PC-3 (cell line): ENCODE measurements at regions not wholly inside any gene's neighbourhood (a gene's known extent, or its start where the extent isn't known, plus 50 kb on each side); places are given as distances from the start of the nearest gene placed in this dataset.

ENCODE experiments used
- CTCF ChIP-seq: fragments of 300-600 bp; sonication (generic); conservative IDR thresholded peaks from 2 replicates; pipeline ENCODE4 v1.5.1; 2017; ENCODE audit warnings: antibody characterized with exemption, low read depth, mild to moderate bottlenecking, low read length
- EZH2 ChIP-seq: fragments of 300-600 bp; sonication (generic); IDR thresholded peaks from one replicate; pipeline ENCODE4 v1.6.1; 2017; ENCODE audit warnings: antibody characterized with exemption, mild to moderate bottlenecking, low read length; ENCODE audit not compliant: unreplicated experiment
- EZH2phosphoT487 ChIP-seq: fragments of 300-600 bp; sonication (generic); IDR thresholded peaks from 2 replicates; pipeline ENCODE4 v1.6.1; 2018; ENCODE audit warnings: mild to moderate bottlenecking, antibody characterized with exemption, low read length, borderline replicate concordance

DNA sequence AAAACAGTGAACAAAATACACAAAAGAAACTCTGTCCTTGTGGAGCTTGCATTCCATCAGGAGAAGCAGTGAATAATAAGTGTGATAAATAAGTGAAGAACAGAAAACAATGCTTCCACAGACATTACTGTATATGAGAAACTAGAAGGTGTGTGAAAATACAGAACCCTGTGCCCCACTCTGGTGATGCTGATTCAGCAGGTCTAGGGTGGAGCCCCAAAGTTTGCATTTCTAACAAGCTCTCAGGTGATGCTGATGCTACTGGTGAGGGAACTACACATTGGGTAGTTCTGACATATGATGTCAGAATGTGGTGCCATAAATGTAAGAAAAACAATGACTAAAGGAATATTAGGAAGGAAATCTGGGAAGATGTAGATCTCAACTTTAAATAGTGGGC is 601.4 kb upstream of the BTBD3 start:
- TF ChIP-seq EZH2 (no peak), CTCF (no peak), EZH2phosphoT487 (no peak)
